Mesothelial cell of epicardium (in vitro differentiated cells): ENCODE measurements at regions not wholly inside any gene's neighbourhood (a gene's known extent, or its start where the extent isn't known, plus 50 kb on each side); places are given as distances from the start of the nearest gene placed in this dataset.

Experiments
- DNase-seq, 2 experiments: peaks; one replicate each; pipeline ENCODE4 v3.0.0; 2021; ENCODE audit warnings: low spot score in 2 of 2; ENCODE audit not compliant: unreplicated experiment in 2 of 2
- H3K27ac Mint-ChIP-seq: 2 replicates; pipeline ENCODE4 v1.8.0; 2021; ENCODE audit warnings: mixed read lengths
- H3K27me3 Mint-ChIP-seq: 2 replicates; pipeline ENCODE4 v1.8.0; 2021; ENCODE audit warnings: low read depth, mixed read lengths
- H3K36me3 Mint-ChIP-seq: 2 replicates; pipeline ENCODE4 v1.8.0; 2021; ENCODE audit warnings: mixed read lengths
- H3K4me1 Mint-ChIP-seq: 2 replicates; pipeline ENCODE4 v1.8.0; 2021; ENCODE audit warnings: mixed read lengths
- H3K4me3 Mint-ChIP-seq: 2 replicates; pipeline ENCODE4 v1.8.0; 2021; ENCODE audit warnings: mild to moderate bottlenecking, moderate library complexity, mixed read lengths
- H3K9me3 Mint-ChIP-seq: 2 replicates; pipeline ENCODE4 v1.8.0; 2021; ENCODE audit warnings: mixed read lengths
- CTCF ChIP-seq: fragments of 200-600 bp; sonication (generic); IDR thresholded peaks from one replicate; pipeline ENCODE4 v1.5.0; 2021; ENCODE audit warnings: antibody characterized with exemption; ENCODE audit not compliant: unreplicated experiment

DNA sequence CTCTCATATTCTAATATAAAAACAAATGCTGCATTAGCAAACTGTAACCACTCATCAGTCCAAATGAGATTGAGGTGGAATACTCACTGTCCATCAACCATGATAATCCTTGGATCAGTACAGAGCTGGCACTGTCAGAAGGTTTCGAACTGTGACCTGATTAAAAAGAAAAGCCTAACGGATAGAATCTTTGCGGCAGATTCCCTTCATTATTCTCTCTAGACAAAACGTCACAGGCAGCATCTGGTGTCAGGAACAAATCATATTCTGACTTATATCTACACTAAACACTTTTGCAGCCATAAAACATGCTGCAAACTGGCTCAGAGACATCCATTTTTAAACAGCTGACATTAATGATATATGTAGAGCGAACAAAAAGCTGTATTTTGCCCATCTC, 677.7 kb upstream of the NXPH2 start:
- no peak for TF ChIP-seq CTCF
- Mint-ChIP-seq H3K27ac (no peak overlapping the region), H3K4me1 (peaks cover 1% of the 10 kb centered on the region), H3K27me3 (no peaks in the 10 kb centered on the region), H3K4me3 (no peak overlapping the region), H3K36me3 (peaks cover 3% of the 10 kb centered on the region), H3K9me3 (peaks cover 24% of the 10 kb centered on the region)
- DNase-seq: no peak

GRCh38 chr2:139454251-139454650, 674.1 kb upstream of the NXPH2 start:
- DNase-seq: no peak
- Mint-ChIP-seq H3K4me3 (no peak overlapping the region), H3K27ac (no peak overlapping the region), H3K4me1 (no peaks in the 10 kb centered on the region), H3K27me3 (no peaks in the 10 kb centered on the region), H3K9me3 (peaks cover 41% of the 10 kb centered on the region), H3K36me3 (peaks cover 11% of the 10 kb centered on the region)
- TF ChIP-seq CTCF: no peak

DNA sequence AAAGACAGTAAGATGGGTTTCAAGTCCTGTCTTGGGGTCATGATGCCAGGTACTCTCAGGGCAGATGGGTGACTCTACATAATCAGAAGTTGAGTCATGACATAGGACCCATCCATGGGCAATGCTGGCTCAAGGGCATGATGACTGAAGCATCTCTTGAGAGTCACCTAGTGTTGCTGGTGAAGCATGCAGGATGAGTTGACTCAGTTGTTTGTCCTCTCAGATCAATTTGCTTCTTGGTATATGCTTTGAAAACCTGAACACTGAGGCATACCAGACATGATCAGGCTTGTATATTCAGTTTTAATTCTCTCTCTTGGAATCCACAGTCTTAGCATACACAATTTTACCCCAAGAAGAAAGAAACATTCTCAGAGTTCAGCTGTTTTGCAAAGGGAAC, 658.9 kb upstream of the NXPH2 start:
- Mint-ChIP-seq H3K4me1 (peaks cover 5% of the 10 kb centered on the region), H3K4me3 (no peak overlapping the region), H3K27ac (no peak overlapping the region), H3K9me3 (peaks cover 10% of the 10 kb centered on the region), H3K27me3 (no peaks in the 10 kb centered on the region), H3K36me3 (no peaks in the 10 kb centered on the region)
- no peak for TF ChIP-seq CTCF
- DNase-seq: no peak

DNA sequence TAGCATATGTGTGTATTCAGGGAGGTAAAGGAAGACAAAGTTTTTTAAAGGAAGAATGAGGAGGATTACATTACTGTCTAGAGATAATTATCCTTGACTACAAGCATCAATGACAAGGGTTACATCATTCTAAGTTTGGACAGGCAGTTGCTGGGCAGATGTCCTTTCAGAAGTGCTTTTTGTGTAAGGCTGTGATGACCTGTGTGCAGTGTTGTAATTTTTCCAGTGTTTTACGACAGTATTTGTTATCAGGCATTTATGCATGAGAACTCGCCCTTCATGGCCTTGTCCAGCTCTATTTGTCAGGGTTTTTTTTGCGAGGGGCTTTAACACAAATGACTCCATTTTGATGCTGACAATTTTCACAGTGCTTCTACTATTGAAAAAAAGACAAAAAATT, 658.3 kb upstream of the NXPH2 start:
- DNase-seq: no peak
- H3K27me3 Mint-ChIP-seq: no peaks in the 10 kb centered on the region
- H3K4me1 Mint-ChIP-seq: peaks cover 5% of the 10 kb centered on the region
- H3K4me3 Mint-ChIP-seq: no peak overlapping the region
- no peaks in the 10 kb centered on the region for H3K36me3 Mint-ChIP-seq
- no peak for TF ChIP-seq CTCF
- H3K27ac Mint-ChIP-seq: no peak overlapping the region
- peaks cover 6% of the 10 kb centered on the region for H3K9me3 Mint-ChIP-seq

DNA sequence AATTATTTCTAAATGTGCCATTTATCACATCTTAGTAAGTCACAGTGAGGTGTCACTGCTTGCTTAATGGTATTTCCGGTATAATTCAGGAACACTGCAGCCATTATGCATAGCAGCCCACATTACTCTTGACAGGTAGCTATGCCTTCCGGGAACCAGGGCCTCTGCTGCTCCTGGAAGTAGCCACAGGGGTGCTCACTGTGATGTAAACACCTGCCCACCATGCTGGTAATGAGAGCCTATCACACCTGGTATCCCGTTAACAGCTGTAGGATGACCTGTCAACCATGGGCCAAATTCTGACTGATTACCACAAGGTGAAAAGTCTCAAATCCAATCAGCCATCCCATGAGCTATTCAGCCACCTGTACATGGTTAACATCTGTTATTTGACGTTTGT, 647.0 kb upstream of the NXPH2 start:
- no peak for DNase-seq
- Mint-ChIP-seq H3K36me3 (no peaks in the 10 kb centered on the region), H3K9me3 (peaks cover 4% of the 10 kb centered on the region), H3K27me3 (no peaks in the 10 kb centered on the region), H3K4me1 (peaks cover 9% of the 10 kb centered on the region), H3K4me3 (no peak overlapping the region), H3K27ac (no peak overlapping the region)
- no peak for TF ChIP-seq CTCF

DNA sequence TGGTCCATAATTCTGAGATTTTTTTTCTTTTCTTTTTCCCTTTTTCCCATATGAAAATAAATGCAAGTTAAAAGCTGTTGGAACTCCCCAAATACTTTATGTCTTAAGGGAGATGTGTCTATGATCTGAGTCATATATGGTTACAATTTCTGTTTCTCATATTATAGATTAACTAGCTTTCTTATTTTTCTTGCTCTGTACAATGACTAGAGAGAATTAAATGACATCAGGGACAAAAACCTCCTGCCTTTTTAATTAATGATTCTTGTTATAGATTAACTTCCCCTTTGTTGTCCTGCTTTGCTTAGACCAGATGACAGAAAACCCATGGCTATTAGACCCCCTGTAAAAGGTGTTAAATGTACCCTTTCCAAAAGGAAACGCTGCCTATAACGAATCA, 643.9 kb upstream of the NXPH2 start:
- H3K9me3 Mint-ChIP-seq: peaks cover 4% of the 10 kb centered on the region
- no peak overlapping the region for H3K27ac Mint-ChIP-seq
- TF ChIP-seq CTCF: no peak
- H3K27me3 Mint-ChIP-seq: no peaks in the 10 kb centered on the region
- H3K4me3 Mint-ChIP-seq: no peak overlapping the region
- H3K36me3 Mint-ChIP-seq: no peaks in the 10 kb centered on the region
- DNase-seq: no peak
- H3K4me1 Mint-ChIP-seq: peaks cover 9% of the 10 kb centered on the region
